CD14-positive monocyte (primary cell): ENCODE measurements at regions not wholly inside any gene's neighbourhood (a gene's known extent, or its start where the extent isn't known, plus 50 kb on each side); places are given as distances from the start of the nearest gene placed in this dataset.
"Not testable (repeated sequence)": the region's sequence is repeated elsewhere in the genome, so short reads cannot be mapped to it uniquely, and the experiment has no call there.

Experiments used
- DNase-seq, 3 donors: peaks; one replicate each; pipeline ENCODE4 v3.0.0-alpha.2; 2011 to 2022
- H2AFZ ChIP-seq: 2 replicates; pipeline ENCODE4 v1.6.0; 2012; ENCODE audit warnings: mild to moderate bottlenecking, low read depth, low read length, inconsistent platforms; ENCODE audit not compliant: insufficient read depth, poor library complexity, severe bottlenecking
- H3K27ac ChIP-seq, 2 donors: 1 replicate in 1 of 2; 2 replicates in 1 of 2; pipeline ENCODE4 v1.5.1; 2012 to 2013; ENCODE audit warnings: low read length in 2 of 2, control low read depth in 1 of 2, inconsistent platforms in 1 of 2, low read depth in 1 of 2, mild to moderate bottlenecking in 1 of 2
- H3K27me3 ChIP-seq, 2 donors: one replicate each; pipeline versions ENCODE4 v1.6.0 to v1.6.1; 2011 to 2013; ENCODE audit warnings: low read length in 2 of 2; ENCODE audit not compliant: control insufficient read depth in 2 of 2, insufficient read depth in 2 of 2
- H3K36me3 ChIP-seq, 2 donors: replicated peaks in 1 of 2; 1 replicate in 1 of 2; 2 replicates in 1 of 2; pipeline versions ENCODE4 v1.5.1 to v1.6.1; 2012 to 2013; ENCODE audit warnings: low read length in 2 of 2, control low read depth in 1 of 2, inconsistent platforms in 1 of 2, mild to moderate bottlenecking in 1 of 2; ENCODE audit not compliant: insufficient read depth in 2 of 2, control insufficient read depth in 1 of 2
- H3K4me1 ChIP-seq, 2 donors: 1 replicate in 1 of 2; 2 replicates in 1 of 2; pipeline versions ENCODE4 v1.5.1 to v1.6.1; 2012 to 2013; ENCODE audit warnings: low read length in 2 of 2, control low read depth in 1 of 2, inconsistent platforms in 1 of 2, mild to moderate bottlenecking in 1 of 2, moderate library complexity in 1 of 2; ENCODE audit not compliant: insufficient read depth in 2 of 2, control insufficient read depth in 1 of 2
- H3K4me2 ChIP-seq: replicated peaks from 2 replicates; pipeline ENCODE3; 2012; ENCODE audit warnings: low read length, moderate library complexity, mild to moderate bottlenecking; ENCODE audit not compliant: poor library complexity, severe bottlenecking; ENCODE audit errors: extremely low read depth
- H3K4me3 ChIP-seq, 3 experiments: fragments of 200-600 bp in 1 of 3; sonication (generic) in 1 of 3; replicated peaks in 1 of 3; 1 replicate in 2 of 3; 2 replicates in 1 of 3; pipeline ENCODE4 v1.5.1; 2011 to 2013; ENCODE audit warnings: low read length in 3 of 3, mild to moderate bottlenecking in 3 of 3, control low read depth in 2 of 3, low read depth in 2 of 3, inconsistent platforms in 1 of 3, moderate library complexity in 1 of 3
- H3K79me2 ChIP-seq: 2 replicates; pipeline ENCODE4 v1.6.0; 2012; ENCODE audit warnings: mild to moderate bottlenecking, control low read depth, inconsistent platforms, low read length, moderate library complexity; ENCODE audit not compliant: insufficient read depth
- H3K9ac ChIP-seq: 2 replicates; pipeline ENCODE4 v1.6.0; 2017; ENCODE audit warnings: low read length, mild to moderate bottlenecking; ENCODE audit not compliant: insufficient read depth, poor library complexity, severe bottlenecking
- H3K9me3 ChIP-seq, 2 donors: replicated peaks in 1 of 2; 1 replicate in 1 of 2; 2 replicates in 1 of 2; pipeline versions ENCODE4 v1.5.1 to v1.6.1; 2012 to 2013; ENCODE audit warnings: low read length in 2 of 2, control low read depth in 1 of 2; ENCODE audit not compliant: control insufficient read depth in 1 of 2, insufficient read depth in 1 of 2
- H4K20me1 ChIP-seq: 2 replicates; pipeline ENCODE4 v1.6.0; 2012; ENCODE audit warnings: mild to moderate bottlenecking, low read length, control low read depth, moderate library complexity; ENCODE audit not compliant: insufficient read depth
- H3K27ac Mint-ChIP-seq, 7 donors: one replicate each; pipeline ENCODE4 v1.8.0; 2020; ENCODE audit warnings: mild to moderate bottlenecking in 7 of 7, mixed read lengths in 7 of 7, moderate library complexity in 6 of 7, inconsistent platforms in 2 of 7
- H3K27me3 Mint-ChIP-seq, 3 donors: one replicate each; pipeline ENCODE4 v1.8.0; 2021 to 2022; ENCODE audit warnings: low read depth in 3 of 3, mild to moderate bottlenecking in 3 of 3, mixed read lengths in 3 of 3, moderate library complexity in 3 of 3, inconsistent platforms in 1 of 3
- H3K36me3 Mint-ChIP-seq, 2 donors: one replicate each; pipeline ENCODE4 v1.8.0; 2020; ENCODE audit warnings: mixed read lengths in 2 of 2, inconsistent platforms in 1 of 2, mild to moderate bottlenecking in 1 of 2
- H3K4me1 Mint-ChIP-seq: one replicate; pipeline ENCODE4 v1.8.0; 2020; ENCODE audit warnings: mild to moderate bottlenecking, mixed read lengths
- H3K4me3 Mint-ChIP-seq, 2 donors: one replicate each; pipeline ENCODE4 v1.8.0; 2020; ENCODE audit warnings: mild to moderate bottlenecking in 2 of 2, mixed read lengths in 2 of 2, moderate library complexity in 1 of 2
- H3K9me3 Mint-ChIP-seq, 7 donors: one replicate each; pipeline ENCODE4 v1.8.0; 2020 to 2022; ENCODE audit warnings: mixed read lengths in 7 of 7, mild to moderate bottlenecking in 6 of 7, moderate library complexity in 6 of 7, inconsistent platforms in 2 of 7
- CTCF ChIP-seq: fragments of 200-600 bp; IDR thresholded peaks from one replicate; pipeline ENCODE4 v1.8.0; 2022; ENCODE audit warnings: antibody characterized with exemption, mild to moderate bottlenecking
- WGBS: methylation state at CpG from one replicate; pipeline ENCODE4 v1.1.5; 2013; ENCODE audit warnings: missing lambda C conversion rate; ENCODE audit not compliant: insufficient coverage; 5-methylcytosine and 5-hydroxymethylcytosine counted together
- intact Hi-C, 2 donors: fragments of 100-400 bp; cut with micrococcal nuclease; formaldehyde crosslinking; loops; one replicate each; pipeline versions ENCODE4 v1.15.0 to v1.15.1; 2023

- intact Hi-C loops, result no loop called here
- Mint-ChIP-seq H3K4me3 (no peak overlapping the region), H3K27me3 (no peaks in the 10 kb centered on the region), H3K27ac (no peak overlapping the region), H3K9me3 (peaks cover 0 to 1% (median 0%) of the 10 kb centered on the region in 7 donors), H3K36me3 (no peaks in the 10 kb centered on the region), H3K4me1 (no peaks in the 10 kb centered on the region)
- no peak for DNase-seq
- Histone ChIP-seq H2AFZ (no peak overlapping the region), H3K4me3 (no peak overlapping the region), H3K4me1 (no peaks in the 10 kb centered on the region), H3K27ac (no peak overlapping the region), H3K9ac (no peak overlapping the region), H3K4me2 (no peak overlapping the region), H4K20me1 (no peaks in the 10 kb centered on the region), H3K27me3 (no peaks in the 10 kb centered on the region), H3K9me3 (no peaks in the 10 kb centered on the region), H3K36me3 (no peaks in the 10 kb centered on the region), H3K79me2 (no peaks in the 10 kb centered on the region)
- WGBS, result no CpG with 5 or more reads among the region's 1 CpG
- TF ChIP-seq CTCF, result no peak
Measured at GRCh38 chr14:27739657-27740156, 1026.9 kb upstream of the FOXG1 start.

- H3K4me1 Mint-ChIP-seq, result no peaks in the 10 kb centered on the region
- no peak overlapping the region for H3K27ac Mint-ChIP-seq
- Histone ChIP-seq H3K9ac (no peak overlapping the region), H3K36me3 (no peaks in the 10 kb centered on the region), H3K4me3 (no peak overlapping the region), H3K4me1 (no peaks in the 10 kb centered on the region), H3K9me3 (no peaks in the 10 kb centered on the region), H3K79me2 (no peaks in the 10 kb centered on the region), H3K27ac (no peak overlapping the region), H4K20me1 (no peaks in the 10 kb centered on the region), H3K4me2 (no peak overlapping the region), H2AFZ (no peak overlapping the region), H3K27me3 (no peaks in the 10 kb centered on the region)
- H3K27me3 Mint-ChIP-seq, result no peaks in the 10 kb centered on the region
- intact Hi-C loops, result no loop called here
- no peak overlapping the region for H3K4me3 Mint-ChIP-seq
- TF ChIP-seq CTCF, result no peak
- H3K36me3 Mint-ChIP-seq, result no peaks in the 10 kb centered on the region
- no peak for DNase-seq
- H3K9me3 Mint-ChIP-seq, result peaks cover 0 to 1% (median 0%) of the 10 kb centered on the region in 7 donors
- no CpG with 5 or more reads among the region's 4 CpGs for WGBS
Measured at GRCh38 chr14:27750114-27750513, 1016.5 kb upstream of the FOXG1 start.

- H4K20me1 ChIP-seq, H3K27me3 Mint-ChIP-seq, H3K9me3 ChIP-seq, H3K79me2 ChIP-seq, H3K4me1 Mint-ChIP-seq, intact Hi-C loops, DNase-seq, H3K4me2 ChIP-seq, H3K36me3 Mint-ChIP-seq, H3K27ac Mint-ChIP-seq, H3K27me3 ChIP-seq, H3K9me3 Mint-ChIP-seq, H2AFZ ChIP-seq, H3K4me1 ChIP-seq, H3K4me3 ChIP-seq, H3K27ac ChIP-seq, H3K4me3 Mint-ChIP-seq, H3K36me3 ChIP-seq, H3K9ac ChIP-seq: not testable (repeated sequence)
- WGBS, result no CpG with 5 or more reads among the region's 4 CpGs
Measured at GRCh38 chr14:27757642-27758041, 1008.9 kb upstream of the FOXG1 start.
